GM12892 (cell line): ENCODE measurements at regions not wholly inside any gene's neighbourhood (a gene's known extent, or its start where the extent isn't known, plus 50 kb on each side); places are given as distances from the start of the nearest gene placed in this dataset.

Source experiments
- POLR2A ChIP-seq: IDR thresholded peaks from 2 replicates; pipeline ENCODE4 v1.6.1; 2011; ENCODE audit warnings: low read depth, low read length, control low read depth
- POLR2AphosphoS5 ChIP-seq: IDR thresholded peaks from 2 replicates; pipeline ENCODE4 v1.6.1; 2011; ENCODE audit warnings: low read depth, low read length, control low read depth
- TAF1 ChIP-seq: IDR thresholded peaks from 2 replicates; pipeline ENCODE4 v1.6.1; 2011; ENCODE audit warnings: low read depth, mild to moderate bottlenecking, control low read depth, low read length, borderline replicate concordance

DNA sequence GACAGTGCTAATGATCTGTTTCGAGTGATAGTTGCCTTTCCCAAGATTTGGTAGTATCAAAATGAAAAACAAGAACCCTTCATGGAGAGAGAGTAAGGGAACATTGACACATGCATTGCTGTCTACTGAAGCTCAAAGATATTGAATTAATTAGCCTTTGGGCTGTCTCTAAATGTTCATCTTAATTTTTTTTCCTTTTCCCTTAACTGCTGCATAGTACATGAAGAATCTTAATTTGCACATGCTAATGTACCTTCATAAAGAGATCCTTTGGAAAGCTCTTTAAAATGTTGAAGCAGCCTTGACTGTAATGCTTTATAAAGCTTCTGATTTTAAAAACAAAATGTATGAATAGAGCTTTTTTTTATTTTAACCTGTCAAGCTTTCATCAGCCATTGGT, 452.2 kb downstream of the TUSC7 start:
- TF ChIP-seq TAF1 (no peak), POLR2A (no peak), POLR2AphosphoS5 (no peak)
